SK-N-SH (cell line): ENCODE measurements at regions not wholly inside any gene's neighbourhood (a gene's known extent, or its start where the extent isn't known, plus 50 kb on each side); places are given as distances from the start of the nearest gene placed in this dataset.

Experiments used
- CTCF ChIA-PET: fragments of 300-600, 350-600 bp; formaldehyde crosslinking; extraction: SDS; loops from one replicate; lab custom pipeline; 2021; lab: Yijun Ruan, JAX
- POLR2A ChIA-PET: fragments of 350-600 bp; sonication (Branson Sonifier 250); formaldehyde crosslinking; extraction: SDS; loops from one replicate; lab custom pipeline; 2020; ENCODE audit warnings: antibody characterized with exemption, inconsistent platforms; lab: Yijun Ruan, JAX
- DNase-seq: peaks from one replicate; pipeline ENCODE4 v3.0.0; 2012
- H2AFZ ChIP-seq: fragments of 200-600 bp; sonication (generic); 2 replicates; pipeline ENCODE4 v1.8.1; 2016; ENCODE audit warnings: antibody characterized with exemption, mild to moderate bottlenecking, low read depth
- H3F3A ChIP-seq: fragments of 200-600 bp; sonication (generic); replicated peaks from 2 replicates; pipeline ENCODE3; 2016; ENCODE audit warnings: antibody characterized with exemption, mild to moderate bottlenecking; ENCODE audit not compliant: insufficient read depth
- H3K27ac ChIP-seq, 2 experiments: fragments of 200-500 bp in 1 of 2; fragments of 200-600 bp in 1 of 2; sonication (Bioruptor generic) in 1 of 2; sonication (generic), shearing (Covaris generic) in 1 of 2; 2 replicates each; pipeline versions ENCODE4 v1.5.1 to v1.6.1; 2014 to 2016; ENCODE audit warnings: low read depth in 2 of 2, inconsistent platforms in 1 of 2, low read length in 1 of 2, mild to moderate bottlenecking in 1 of 2, mixed read lengths in 1 of 2
- H3K27me3 ChIP-seq: fragments of 200-600 bp; sonication (generic), shearing (Covaris generic); 2 replicates; pipeline ENCODE4 v1.6.1; 2016; ENCODE audit warnings: mixed run types; ENCODE audit not compliant: insufficient read depth
- H3K36me3 ChIP-seq, 2 experiments: fragments of 200-500 bp in 1 of 2; fragments of 200-600 bp in 1 of 2; sonication (Bioruptor generic) in 1 of 2; sonication (generic) in 1 of 2; replicated peaks in 1 of 2; 2 replicates each; pipeline versions ENCODE3 to v1.5.1; 2014 to 2016; ENCODE audit warnings: low read length in 1 of 2, mild to moderate bottlenecking in 1 of 2; ENCODE audit not compliant: insufficient read depth in 2 of 2, control insufficient read depth in 1 of 2
- H3K4me1 ChIP-seq, 2 experiments: fragments of 200-500 bp in 1 of 2; fragments of 200-600 bp in 1 of 2; sonication (Bioruptor generic) in 1 of 2; sonication (generic), shearing (Covaris generic) in 1 of 2; 2 replicates each; pipeline versions ENCODE4 v1.5.1 to v1.6.1; 2014 to 2016; ENCODE audit warnings: low read depth in 1 of 2, low read length in 1 of 2, mixed run types in 1 of 2; ENCODE audit not compliant: insufficient read depth in 2 of 2, control insufficient read depth in 1 of 2
- H3K4me2 ChIP-seq: fragments of 200-600 bp; sonication (generic), shearing (Covaris generic); 2 replicates; pipeline ENCODE4 v1.6.1; 2017; ENCODE audit warnings: mixed run types
- H3K4me3 ChIP-seq, 2 experiments: fragments of 200-500 bp in 1 of 2; fragments of 200-600 bp in 1 of 2; sonication (Bioruptor generic) in 1 of 2; sonication (generic), shearing (Covaris generic) in 1 of 2; 2 replicates each; pipeline versions ENCODE4 v1.5.1 to v1.8.1; 2014 to 2016; ENCODE audit warnings: low read depth in 2 of 2, inconsistent platforms in 1 of 2, low read length in 1 of 2, mild to moderate bottlenecking in 1 of 2, mixed read lengths in 1 of 2, moderate library complexity in 1 of 2
- H3K79me2 ChIP-seq: fragments of 200-600 bp; sonication (generic); 2 replicates; pipeline ENCODE4 v1.8.1; 2017; ENCODE audit warnings: mild to moderate bottlenecking; ENCODE audit not compliant: insufficient read depth
- H3K9ac ChIP-seq: fragments of 200-600 bp; sonication (generic); 2 replicates; pipeline ENCODE4 v1.6.1; 2017; ENCODE audit warnings: mixed run types
- H3K9me2 ChIP-seq: fragments of 200-600 bp; sonication (generic); 2 replicates; pipeline ENCODE4 v1.6.1; 2017; ENCODE audit warnings: mixed run types
- H3K9me3 ChIP-seq: fragments of 200-600 bp; sonication (generic); 2 replicates; pipeline ENCODE4 v1.6.1; 2017; ENCODE audit warnings: mixed run types, mild to moderate bottlenecking, moderate library complexity
- H4K20me1 ChIP-seq: fragments of 200-600 bp; sonication (generic); 2 replicates; pipeline ENCODE4 v1.6.1; 2017; ENCODE audit warnings: mild to moderate bottlenecking, mixed run types; ENCODE audit not compliant: insufficient read depth
- CHD2 ChIP-seq: fragments of 150-350 bp; IDR thresholded peaks from 2 replicates; pipeline ENCODE4 v1.6.1; 2018; ENCODE audit warnings: low read length; ENCODE audit not compliant: partially characterized antibody
- EZH2phosphoT487 ChIP-seq: fragments of 200-600 bp; sonication (generic); IDR thresholded peaks from 2 replicates; pipeline ENCODE4 v1.6.1; 2017; ENCODE audit warnings: low read depth, mixed run types, mild to moderate bottlenecking, antibody characterized with exemption, moderate library complexity, borderline replicate concordance
- FOSL2 ChIP-seq: IDR thresholded peaks from 2 replicates; pipeline ENCODE4 v1.4.0; 2012; ENCODE audit warnings: low read depth, mild to moderate bottlenecking, moderate library complexity, borderline replicate concordance
- FOXJ3 ChIP-seq: sonication (generic); formaldehyde crosslinking; IDR thresholded peaks from 2 replicates; pipeline ENCODE4 v1.5.1; 2020; ENCODE audit warnings: mild to moderate bottlenecking, missing genetic modification reagents
- GATA2 ChIP-seq: sonication (generic); formaldehyde crosslinking; IDR thresholded peaks from 2 replicates; pipeline ENCODE4 v1.5.0; 2020; ENCODE audit warnings: mild to moderate bottlenecking, missing genetic modification reagents
- MXI1 ChIP-seq: IDR thresholded peaks from 2 replicates; pipeline ENCODE4 v1.6.1; 2012; ENCODE audit warnings: mild to moderate bottlenecking, low read depth, low read length, improper control_type of control experiment
- NRF1 ChIP-seq: IDR thresholded peaks from 2 replicates; pipeline ENCODE4 v1.6.1; 2012; ENCODE audit warnings: low read depth, mild to moderate bottlenecking, low read length
- RAD21 ChIP-seq: IDR thresholded peaks from 2 replicates; pipeline ENCODE4 v1.6.1; 2012; ENCODE audit warnings: mild to moderate bottlenecking, low read length
- RFX5 ChIP-seq: IDR thresholded peaks from 2 replicates; pipeline ENCODE4 v1.6.1; 2012; ENCODE audit warnings: mild to moderate bottlenecking, improper control_type of control experiment, low read length
- RXRA ChIP-seq: IDR thresholded peaks from 2 replicates; pipeline ENCODE4 v1.4.0; 2012; ENCODE audit warnings: low read depth, mild to moderate bottlenecking, borderline replicate concordance
- SIN3A ChIP-seq: IDR thresholded peaks from 2 replicates; pipeline ENCODE4 v1.6.1; 2012; ENCODE audit warnings: low read depth, mild to moderate bottlenecking, low read length, moderate library complexity, borderline replicate concordance
- SMC3 ChIP-seq: IDR thresholded peaks from 2 replicates; pipeline ENCODE4 v1.6.1; 2012; ENCODE audit warnings: low read depth, low read length, improper control_type of control experiment
- TAF1 ChIP-seq: IDR thresholded peaks from 2 replicates; pipeline ENCODE4 v1.6.1; 2012; ENCODE audit warnings: low read depth, mild to moderate bottlenecking, low read length, moderate library complexity, borderline replicate concordance
- TCF12 ChIP-seq: IDR thresholded peaks from 2 replicates; pipeline ENCODE4 v1.4.0; 2012
- TEAD4 ChIP-seq: IDR thresholded peaks from 2 replicates; pipeline ENCODE4 v1.4.0; 2012; ENCODE audit warnings: mild to moderate bottlenecking, borderline replicate concordance; ENCODE audit not compliant: insufficient read depth
- YY1 ChIP-seq: IDR thresholded peaks from 2 replicates; pipeline ENCODE4 v1.4.0; 2012; ENCODE audit warnings: low read depth, mild to moderate bottlenecking
- WGBS: methylation state at CpG from one replicate; pipeline ENCODE4 v1.1.6; 2017; ENCODE audit warnings: low lambda C conversion rate; 5-methylcytosine and 5-hydroxymethylcytosine counted together
- TF ChIP-seq, protein P1 (sequence below): fragments of 200-600 bp; sonication (generic); IDR thresholded peaks from 2 replicates; pipeline ENCODE4 v1.6.1; 2017; ENCODE audit warnings: antibody characterized with exemption, mild to moderate bottlenecking, moderate library complexity
- TF ChIP-seq, protein P2 (sequence below): IDR thresholded peaks from 2 replicates; pipeline ENCODE4; 2012
- TF ChIP-seq, protein P3 (sequence below): IDR thresholded peaks from 2 replicates; pipeline ENCODE4 v1.4.0; 2012; ENCODE audit warnings: low read depth
- TF ChIP-seq, protein P4 (sequence below): fragments of 150-350 bp; IDR thresholded peaks from 2 replicates; pipeline ENCODE4 v1.6.1; 2016; ENCODE audit warnings: mild to moderate bottlenecking, low read depth, low read length

DNA sequence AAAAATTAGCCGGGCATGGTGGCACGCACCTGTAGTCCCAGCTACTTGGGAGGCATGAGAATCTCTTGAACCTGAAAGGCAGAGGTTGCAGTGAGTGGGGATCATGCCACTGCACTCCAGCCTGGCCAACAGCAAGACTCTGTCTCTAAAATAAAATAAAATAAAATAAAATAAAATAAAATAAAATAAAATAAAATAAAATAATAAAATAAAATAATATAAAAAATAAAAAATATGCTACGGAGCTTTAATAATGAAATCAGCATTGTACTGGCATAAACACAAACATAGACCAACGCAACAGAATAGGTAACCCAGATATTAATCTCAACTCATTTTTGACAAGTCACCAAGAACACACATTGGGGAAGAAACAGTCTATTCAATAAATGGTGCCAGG is 973.4 kb upstream of the SOX11 start (continued):
- TF ChIP-seq, protein P1, sequence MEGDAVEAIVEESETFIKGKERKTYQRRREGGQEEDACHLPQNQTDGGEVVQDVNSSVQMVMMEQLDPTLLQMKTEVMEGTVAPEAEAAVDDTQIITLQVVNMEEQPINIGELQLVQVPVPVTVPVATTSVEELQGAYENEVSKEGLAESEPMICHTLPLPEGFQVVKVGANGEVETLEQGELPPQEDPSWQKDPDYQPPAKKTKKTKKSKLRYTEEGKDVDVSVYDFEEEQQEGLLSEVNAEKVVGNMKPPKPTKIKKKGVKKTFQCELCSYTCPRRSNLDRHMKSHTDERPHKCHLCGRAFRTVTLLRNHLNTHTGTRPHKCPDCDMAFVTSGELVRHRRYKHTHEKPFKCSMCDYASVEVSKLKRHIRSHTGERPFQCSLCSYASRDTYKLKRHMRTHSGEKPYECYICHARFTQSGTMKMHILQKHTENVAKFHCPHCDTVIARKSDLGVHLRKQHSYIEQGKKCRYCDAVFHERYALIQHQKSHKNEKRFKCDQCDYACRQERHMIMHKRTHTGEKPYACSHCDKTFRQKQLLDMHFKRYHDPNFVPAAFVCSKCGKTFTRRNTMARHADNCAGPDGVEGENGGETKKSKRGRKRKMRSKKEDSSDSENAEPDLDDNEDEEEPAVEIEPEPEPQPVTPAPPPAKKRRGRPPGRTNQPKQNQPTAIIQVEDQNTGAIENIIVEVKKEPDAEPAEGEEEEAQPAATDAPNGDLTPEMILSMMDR: no peak

DNA sequence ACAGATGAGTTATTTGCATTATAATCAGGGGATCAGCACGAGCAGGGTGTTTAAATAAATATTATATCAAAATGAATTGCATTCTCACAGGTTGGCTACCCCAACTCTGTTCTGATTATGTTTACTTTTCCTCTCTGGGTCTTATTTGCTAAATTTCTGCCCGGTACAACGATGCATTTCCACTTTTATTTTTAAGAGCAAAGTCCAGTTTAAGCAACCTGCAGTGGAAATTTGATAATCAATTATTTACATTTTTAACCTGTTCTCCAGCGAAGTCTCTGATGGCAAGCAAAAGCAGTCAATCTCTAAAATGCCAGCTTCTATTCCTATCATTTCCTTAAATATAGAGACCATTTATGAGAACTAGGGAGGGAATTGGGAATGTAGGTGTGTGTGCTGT is 966.6 kb upstream of the SOX11 start:
- Histone ChIP-seq H3K27ac (no peak overlapping the region), H4K20me1 (no peaks in the 10 kb centered on the region), H3K4me1 (no peaks in the 10 kb centered on the region), H3K9ac (no peak overlapping the region), H3K4me2 (no peak overlapping the region), H3F3A (no peaks in the 10 kb centered on the region), H2AFZ (no peak overlapping the region), H3K27me3 (no peaks in the 10 kb centered on the region), H3K79me2 (no peaks in the 10 kb centered on the region), H3K9me2 (no peaks in the 10 kb centered on the region), H3K9me3 (no peaks in the 10 kb centered on the region; the same call in 1 of the 2 replicates), H3K36me3 (no peaks in the 10 kb centered on the region), H3K4me3 (no peak overlapping the region)
- CTCF ChIA-PET: interaction anchor here (1.5 kb wide), 1 partner anchor 118 kb away, joined by 3 read pairs; no protein-coding TSS in a partner anchor
- no peak for DNase-seq
- POLR2A ChIA-PET: no interaction called here
- TF ChIP-seq TAF1 (no peak), YY1 (no peak), NRF1 (no peak), TEAD4 (no peak), RFX5 (no peak), EZH2phosphoT487 (no peak), SIN3A (no peak), TCF12 (no peak), FOXJ3 (CRISPR knock-in tag) (no peak), CHD2 (no peak), MXI1 (no peak), FOSL2 (no peak), SMC3 (no peak), GATA2 (no peak), RXRA (no peak), RAD21 (no peak)
- TF ChIP-seq, protein P1: no peak
- TF ChIP-seq, protein P2, sequence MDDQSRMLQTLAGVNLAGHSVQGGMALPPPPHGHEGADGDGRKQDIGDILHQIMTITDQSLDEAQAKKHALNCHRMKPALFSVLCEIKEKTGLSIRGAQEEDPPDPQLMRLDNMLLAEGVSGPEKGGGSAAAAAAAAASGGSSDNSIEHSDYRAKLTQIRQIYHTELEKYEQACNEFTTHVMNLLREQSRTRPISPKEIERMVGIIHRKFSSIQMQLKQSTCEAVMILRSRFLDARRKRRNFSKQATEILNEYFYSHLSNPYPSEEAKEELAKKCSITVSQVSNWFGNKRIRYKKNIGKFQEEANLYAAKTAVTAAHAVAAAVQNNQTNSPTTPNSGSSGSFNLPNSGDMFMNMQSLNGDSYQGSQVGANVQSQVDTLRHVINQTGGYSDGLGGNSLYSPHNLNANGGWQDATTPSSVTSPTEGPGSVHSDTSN: no peak
- TF ChIP-seq, protein P3, sequence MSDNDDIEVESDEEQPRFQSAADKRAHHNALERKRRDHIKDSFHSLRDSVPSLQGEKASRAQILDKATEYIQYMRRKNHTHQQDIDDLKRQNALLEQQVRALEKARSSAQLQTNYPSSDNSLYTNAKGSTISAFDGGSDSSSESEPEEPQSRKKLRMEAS: no peak
- TF ChIP-seq, protein P4, sequence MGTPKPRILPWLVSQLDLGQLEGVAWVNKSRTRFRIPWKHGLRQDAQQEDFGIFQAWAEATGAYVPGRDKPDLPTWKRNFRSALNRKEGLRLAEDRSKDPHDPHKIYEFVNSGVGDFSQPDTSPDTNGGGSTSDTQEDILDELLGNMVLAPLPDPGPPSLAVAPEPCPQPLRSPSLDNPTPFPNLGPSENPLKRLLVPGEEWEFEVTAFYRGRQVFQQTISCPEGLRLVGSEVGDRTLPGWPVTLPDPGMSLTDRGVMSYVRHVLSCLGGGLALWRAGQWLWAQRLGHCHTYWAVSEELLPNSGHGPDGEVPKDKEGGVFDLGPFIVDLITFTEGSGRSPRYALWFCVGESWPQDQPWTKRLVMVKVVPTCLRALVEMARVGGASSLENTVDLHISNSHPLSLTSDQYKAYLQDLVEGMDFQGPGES: no peak
- WGBS: 19% methylated on average over 4 of the region's 4 CpGs
